ENCODE measurements at regions not wholly inside any gene's neighbourhood (a gene's known extent, or its start where the extent isn't known, plus 50 kb on each side); places are given as distances from the start of the nearest gene placed in this dataset.
"Not testable (repeated sequence)": the region's sequence is repeated elsewhere in the genome, so short reads cannot be mapped to it uniquely, and the experiment has no call there.

DNA sequence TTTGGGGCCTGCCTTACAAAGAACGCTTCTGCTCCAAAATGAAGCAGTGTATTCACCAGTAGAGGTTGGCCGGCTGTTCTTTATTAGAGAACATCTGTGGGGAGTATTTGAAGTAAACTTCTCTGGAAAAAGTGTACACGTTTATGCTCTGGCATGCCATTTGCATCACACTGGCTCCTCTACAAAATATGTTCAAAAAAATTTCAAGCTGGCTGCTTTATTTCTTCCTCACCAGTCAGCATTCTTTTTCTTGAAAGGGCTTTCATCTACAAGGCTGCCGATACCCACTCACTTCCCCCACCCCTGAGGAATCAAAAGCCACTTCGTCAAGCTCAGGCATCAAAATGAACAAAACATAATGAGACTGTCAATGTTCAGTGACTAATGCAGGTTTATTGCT lies 294.1 kb downstream of the TFAP2B start:
- Histone ChIP-seq H3K4me1 (ENCODE audit: control insufficient read depth in 1 of 2, insufficient read depth in 2 of 2, low read length in 2 of 2) (no peaks in the 10 kb centered on the region), H3K36me3 (ENCODE audit: control insufficient read depth in 1 of 2, insufficient read depth in 2 of 2, low read length in 1 of 2) (no peaks in the 10 kb centered on the region), H3K4me3 (ENCODE audit: low read length in 2 of 2) (no peak overlapping the region), H3K27ac (ENCODE audit: low read depth in 1 of 2, low read length in 2 of 2) (no peak overlapping the region), H3K9me3 (ENCODE audit: control insufficient read depth, low read length) (no peaks in the 10 kb centered on the region), H3K27me3 (ENCODE audit: control insufficient read depth in 1 of 2, insufficient read depth in 2 of 2, low read length in 1 of 2) (no peaks in the 10 kb centered on the region)
- no peak for DNase-seq
- WGBS, 2 donors = 54 to 59% methylated on average over 5 of the region's 5 CpGs
- intact Hi-C loops (cut with DNase I) = no loop called here
- ATAC-seq (ENCODE audit: low FRiP score) = no peak

DNA sequence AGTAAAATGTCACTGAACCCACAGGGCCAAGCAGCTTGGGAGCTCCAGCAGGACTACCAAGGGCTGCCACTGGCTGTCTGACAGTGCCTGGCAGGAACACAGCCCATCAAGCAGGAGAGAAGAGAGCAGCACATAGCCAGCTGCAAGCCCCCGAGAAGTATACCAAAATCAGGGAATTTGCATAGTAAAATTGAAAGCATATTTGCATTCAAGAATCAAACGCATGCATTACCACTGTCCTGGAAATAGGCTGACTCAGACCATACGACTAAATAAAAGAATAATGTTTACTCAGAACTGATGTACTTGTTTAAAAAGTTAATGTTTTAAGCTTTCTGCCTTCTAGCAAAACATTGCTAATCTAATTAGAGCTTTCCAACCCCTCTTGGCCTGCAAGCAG lies 298.1 kb downstream of the TFAP2B start:
- no peak for DNase-seq
- H3K27me3 ChIP-seq (ENCODE audit: control insufficient read depth in 1 of 2, insufficient read depth in 2 of 2, low read length in 1 of 2) = no peaks in the 10 kb centered on the region
- no peaks in the 10 kb centered on the region for H3K9me3 ChIP-seq (ENCODE audit: control insufficient read depth, low read length)
- no peaks in the 10 kb centered on the region for H3K36me3 ChIP-seq (ENCODE audit: control insufficient read depth in 1 of 2, insufficient read depth in 2 of 2, low read length in 1 of 2)
- intact Hi-C loops (cut with DNase I) = no loop called here
- H3K27ac ChIP-seq (ENCODE audit: low read depth in 1 of 2, low read length in 2 of 2) = no peak overlapping the region
- H3K4me3 ChIP-seq (ENCODE audit: low read length in 2 of 2) = no peak overlapping the region
- H3K4me1 ChIP-seq (ENCODE audit: control insufficient read depth in 1 of 2, insufficient read depth in 2 of 2, low read length in 2 of 2) = no peaks in the 10 kb centered on the region
- no peak for ATAC-seq (ENCODE audit: low FRiP score)
- 54 to 58% methylated on average over 3 of the region's 3 CpGs for WGBS, 2 donors

DNA sequence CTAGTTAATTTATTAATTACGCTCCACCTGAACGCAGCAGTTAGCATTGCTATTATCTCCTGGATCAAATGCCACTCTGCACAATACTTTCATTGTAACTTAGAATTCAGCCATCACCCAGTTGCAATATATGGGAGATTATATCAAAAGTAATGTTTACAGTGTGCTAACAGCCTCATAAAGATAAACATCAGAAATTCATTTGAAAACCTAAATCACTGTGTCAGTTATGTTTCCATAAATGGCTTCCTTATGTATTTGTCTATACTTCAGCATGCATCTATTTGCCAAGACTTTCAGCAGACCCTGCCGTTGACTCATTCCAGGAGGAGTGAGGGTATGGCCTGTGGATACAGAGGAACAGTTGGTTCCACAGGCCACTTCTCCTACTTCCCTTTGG lies 300.1 kb downstream of the TFAP2B start:
- H3K27ac ChIP-seq (ENCODE audit: low read depth in 1 of 2, low read length in 2 of 2) = no peak overlapping the region
- H3K9me3 ChIP-seq (ENCODE audit: control insufficient read depth, low read length) = no peaks in the 10 kb centered on the region
- H3K36me3 ChIP-seq (ENCODE audit: control insufficient read depth in 1 of 2, insufficient read depth in 2 of 2, low read length in 1 of 2) = no peaks in the 10 kb centered on the region
- intact Hi-C loops (cut with DNase I) = no loop called here
- 63 to 70% methylated on average over 3 of the region's 3 CpGs for WGBS, 2 donors
- no peaks in the 10 kb centered on the region for H3K27me3 ChIP-seq (ENCODE audit: control insufficient read depth in 1 of 2, insufficient read depth in 2 of 2, low read length in 1 of 2)
- no peak overlapping the region for H3K4me3 ChIP-seq (ENCODE audit: low read length in 2 of 2)
- H3K4me1 ChIP-seq (ENCODE audit: control insufficient read depth in 1 of 2, insufficient read depth in 2 of 2, low read length in 2 of 2) = no peaks in the 10 kb centered on the region
- DNase-seq (no peak), ATAC-seq (ENCODE audit: low FRiP score) (no peak)

DNA sequence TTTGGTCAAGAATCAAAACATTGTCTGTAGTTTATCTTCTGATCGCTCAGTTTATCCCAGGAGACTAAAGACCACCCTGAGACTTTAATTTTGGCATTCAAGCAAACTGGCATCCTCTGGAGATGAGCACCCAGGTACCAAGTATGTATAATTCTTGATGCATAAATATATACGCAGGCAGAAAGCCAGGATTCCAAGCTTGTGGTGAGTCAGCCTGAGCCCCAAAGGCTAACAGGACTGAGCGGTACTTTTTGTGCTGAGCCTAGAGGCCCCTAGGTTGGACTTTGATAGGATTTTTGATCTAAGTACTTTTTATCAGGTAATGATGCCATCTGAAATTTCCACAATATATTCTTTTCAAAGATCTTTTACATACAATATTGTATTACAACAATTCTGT lies 301.3 kb downstream of the TFAP2B start:
- DNase-seq (no peak), ATAC-seq (ENCODE audit: low FRiP score) (no peak)
- no peaks in the 10 kb centered on the region for H3K4me1 ChIP-seq (ENCODE audit: control insufficient read depth in 1 of 2, insufficient read depth in 2 of 2, low read length in 2 of 2)
- WGBS, 2 donors = 64 to 72% methylated on average over 3 of the region's 3 CpGs
- intact Hi-C loops (cut with DNase I) = no loop called here
- no peak overlapping the region for H3K4me3 ChIP-seq (ENCODE audit: low read length in 2 of 2)
- H3K27me3 ChIP-seq (ENCODE audit: control insufficient read depth in 1 of 2, insufficient read depth in 2 of 2, low read length in 1 of 2) = no peaks in the 10 kb centered on the region
- H3K9me3 ChIP-seq (ENCODE audit: control insufficient read depth, low read length) = no peaks in the 10 kb centered on the region
- no peaks in the 10 kb centered on the region for H3K36me3 ChIP-seq (ENCODE audit: control insufficient read depth in 1 of 2, insufficient read depth in 2 of 2, low read length in 1 of 2)
- H3K27ac ChIP-seq (ENCODE audit: low read depth in 1 of 2, low read length in 2 of 2) = no peak overlapping the region

DNA sequence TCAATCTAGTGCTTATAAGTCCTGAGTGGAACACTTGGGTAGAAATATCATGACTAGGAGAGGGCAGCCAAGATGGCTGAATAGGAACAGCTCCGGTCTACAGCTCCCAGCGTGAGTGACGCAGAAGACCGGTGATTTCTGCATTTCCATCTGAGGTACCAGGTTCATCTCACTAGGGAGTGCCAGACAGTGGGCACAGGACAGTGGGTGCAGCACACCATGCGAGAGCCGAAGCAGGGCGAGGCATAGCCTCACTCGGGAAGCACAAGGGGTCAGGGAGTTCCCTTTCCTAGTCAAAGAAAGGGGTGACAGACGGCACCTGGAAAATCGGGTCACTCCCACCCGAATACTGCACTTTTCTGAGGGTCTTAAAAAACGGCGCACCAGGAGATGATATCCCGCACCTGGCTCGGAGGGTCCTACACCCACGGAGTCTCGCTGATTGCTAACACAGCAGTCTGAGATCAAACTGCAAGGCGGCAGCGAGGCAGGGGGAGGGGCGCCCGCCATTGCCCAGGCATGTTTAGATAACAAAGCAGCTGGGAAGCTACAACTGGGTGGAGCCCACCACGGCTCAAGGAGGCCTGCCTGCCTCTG lies 302.8 kb downstream of the TFAP2B start:
- H3K9me3 ChIP-seq (ENCODE audit: control insufficient read depth, low read length); H3K36me3 ChIP-seq (ENCODE audit: control insufficient read depth in 1 of 2, insufficient read depth in 2 of 2, low read length in 1 of 2); DNase-seq; intact Hi-C loops (cut with DNase I); H3K27me3 ChIP-seq (ENCODE audit: control insufficient read depth in 1 of 2, insufficient read depth in 2 of 2, low read length in 1 of 2); ATAC-seq (ENCODE audit: low FRiP score); H3K4me1 ChIP-seq (ENCODE audit: control insufficient read depth in 1 of 2, insufficient read depth in 2 of 2, low read length in 2 of 2); H3K4me3 ChIP-seq (ENCODE audit: low read length in 2 of 2); H3K27ac ChIP-seq (ENCODE audit: low read depth in 1 of 2, low read length in 2 of 2): not testable (repeated sequence)
- WGBS, 2 donors = 90 to 91% methylated on average over 22 of the region's 22 CpGs

DNA sequence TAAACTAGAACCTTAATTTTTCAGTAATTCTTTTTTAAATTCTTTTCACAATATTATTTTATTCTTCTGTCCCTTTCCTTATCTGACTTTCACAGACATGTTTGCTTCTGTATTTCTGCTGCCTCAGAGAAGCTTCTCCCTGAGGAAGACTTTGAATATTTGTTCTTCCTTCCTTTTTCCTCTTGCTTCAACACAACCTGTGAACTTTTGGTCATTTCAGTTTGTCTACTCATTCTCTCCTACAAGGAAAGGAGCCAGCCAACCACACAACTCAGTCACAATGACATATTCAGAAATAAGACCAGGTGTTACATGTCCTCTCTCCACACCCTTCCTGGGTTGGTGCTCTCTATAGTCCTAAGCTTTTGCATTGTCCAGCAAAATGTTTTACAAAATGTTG lies 310.4 kb downstream of the TFAP2B start:
- no peak overlapping the region for H3K27ac ChIP-seq (ENCODE audit: low read depth in 1 of 2, low read length in 2 of 2)
- ATAC-seq (ENCODE audit: low FRiP score) (no peak), DNase-seq (no peak)
- no peaks in the 10 kb centered on the region for H3K27me3 ChIP-seq (ENCODE audit: control insufficient read depth in 1 of 2, insufficient read depth in 2 of 2, low read length in 1 of 2)
- H3K9me3 ChIP-seq (ENCODE audit: control insufficient read depth, low read length) = no peaks in the 10 kb centered on the region
- H3K36me3 ChIP-seq (ENCODE audit: control insufficient read depth in 1 of 2, insufficient read depth in 2 of 2, low read length in 1 of 2) = no peaks in the 10 kb centered on the region
- intact Hi-C loops (cut with DNase I) = no loop called here
- no peaks in the 10 kb centered on the region for H3K4me1 ChIP-seq (ENCODE audit: control insufficient read depth in 1 of 2, insufficient read depth in 2 of 2, low read length in 2 of 2)
- H3K4me3 ChIP-seq (ENCODE audit: low read length in 2 of 2) = no peak overlapping the region

DNA sequence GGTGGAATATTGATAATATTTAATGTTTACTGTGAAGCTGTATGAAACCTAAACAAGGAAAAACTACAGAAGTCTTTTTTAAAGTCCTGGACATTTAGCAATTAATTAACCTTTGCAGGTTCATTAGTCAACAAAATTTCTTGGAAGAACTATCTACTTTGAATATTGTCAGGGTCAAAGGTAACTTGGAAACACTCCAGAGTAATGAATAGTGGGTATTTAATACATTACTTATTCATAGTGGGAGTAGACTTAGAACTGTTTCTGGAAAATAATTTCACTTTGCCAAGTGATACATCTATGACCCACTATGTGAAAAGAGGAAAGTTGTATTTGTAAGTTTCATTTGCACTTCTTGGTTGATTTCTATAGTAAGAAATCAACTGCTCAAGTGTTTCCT lies 319.1 kb downstream of the TFAP2B start:
- Histone ChIP-seq H3K9me3 (ENCODE audit: control insufficient read depth, low read length) (peaks cover 1% of the 10 kb centered on the region), H3K27me3 (ENCODE audit: control insufficient read depth in 1 of 2, insufficient read depth in 2 of 2, low read length in 1 of 2) (no peaks in the 10 kb centered on the region), H3K4me3 (ENCODE audit: low read length in 2 of 2) (no peak overlapping the region), H3K27ac (ENCODE audit: low read depth in 1 of 2, low read length in 2 of 2) (no peak overlapping the region), H3K36me3 (ENCODE audit: control insufficient read depth in 1 of 2, insufficient read depth in 2 of 2, low read length in 1 of 2) (no peaks in the 10 kb centered on the region), H3K4me1 (ENCODE audit: control insufficient read depth in 1 of 2, insufficient read depth in 2 of 2, low read length in 2 of 2) (no peaks in the 10 kb centered on the region)
- DNase-seq (no peak), ATAC-seq (ENCODE audit: low FRiP score) (no peak)
- intact Hi-C loops (cut with DNase I) = no loop called here

DNA sequence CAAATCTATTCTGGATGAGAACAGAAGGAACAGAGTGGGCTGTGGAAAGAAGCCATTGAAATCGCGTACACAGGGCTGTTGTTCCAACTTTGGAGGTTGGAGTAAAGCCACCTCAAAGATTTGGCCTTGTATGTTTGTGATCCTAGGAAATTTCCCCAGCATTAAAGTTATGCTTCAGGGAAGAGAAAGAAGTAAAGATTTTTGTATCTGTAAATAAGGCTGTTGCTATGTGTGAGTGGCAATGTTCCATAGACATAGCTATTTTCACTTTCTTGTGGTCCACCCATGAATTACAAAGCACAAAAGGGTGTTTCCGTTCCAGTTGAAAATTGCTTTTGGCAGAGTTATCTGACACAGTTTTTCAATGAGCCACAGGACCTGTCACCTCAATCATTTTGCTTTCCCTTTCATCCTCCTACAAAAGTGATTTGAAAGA lies 321.3 kb downstream of the TFAP2B start:
- Histone ChIP-seq H3K4me3 (ENCODE audit: low read length in 2 of 2) (no peak overlapping the region), H3K27me3 (ENCODE audit: control insufficient read depth in 1 of 2, insufficient read depth in 2 of 2, low read length in 1 of 2) (no peaks in the 10 kb centered on the region), H3K27ac (ENCODE audit: low read depth in 1 of 2, low read length in 2 of 2) (no peak overlapping the region), H3K4me1 (ENCODE audit: control insufficient read depth in 1 of 2, insufficient read depth in 2 of 2, low read length in 2 of 2) (no peaks in the 10 kb centered on the region), H3K36me3 (ENCODE audit: control insufficient read depth in 1 of 2, insufficient read depth in 2 of 2, low read length in 1 of 2) (no peaks in the 10 kb centered on the region), H3K9me3 (ENCODE audit: control insufficient read depth, low read length) (peaks cover 1% of the 10 kb centered on the region)
- no peak for DNase-seq
- intact Hi-C loops (cut with DNase I) = no loop called here
- WGBS, 2 donors = 61 to 75% methylated on average over 3 of the region's 3 CpGs
- ATAC-seq (ENCODE audit: low FRiP score) = no peak

DNA sequence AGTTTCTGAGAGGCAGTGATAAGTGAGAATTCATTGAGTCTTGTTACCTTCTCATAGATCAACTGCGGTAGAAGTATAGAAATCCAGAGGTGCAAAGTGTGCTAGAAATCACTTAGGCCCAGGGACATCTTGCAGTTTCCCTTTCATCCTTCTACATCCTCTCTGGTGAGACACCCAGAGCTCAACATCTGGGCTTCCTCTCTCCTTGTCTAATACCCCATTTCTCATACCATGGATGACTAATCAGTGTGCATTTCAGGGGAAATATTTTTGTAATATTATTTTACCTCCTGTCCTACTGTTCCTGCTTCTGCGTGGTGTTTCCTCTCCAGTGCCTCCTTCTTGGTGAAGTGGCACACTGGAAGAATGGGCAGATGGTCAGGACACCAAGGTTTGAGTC lies 322.4 kb downstream of the TFAP2B start:
- H3K27ac ChIP-seq (ENCODE audit: low read depth in 1 of 2, low read length in 2 of 2) = no peak overlapping the region
- peaks cover 1% of the 10 kb centered on the region for H3K9me3 ChIP-seq (ENCODE audit: control insufficient read depth, low read length)
- no peak overlapping the region for H3K4me3 ChIP-seq (ENCODE audit: low read length in 2 of 2)
- intact Hi-C loops (cut with DNase I) = no loop called here
- no peaks in the 10 kb centered on the region for H3K27me3 ChIP-seq (ENCODE audit: control insufficient read depth in 1 of 2, insufficient read depth in 2 of 2, low read length in 1 of 2)
- DNase-seq = no peak
- no peaks in the 10 kb centered on the region for H3K36me3 ChIP-seq (ENCODE audit: control insufficient read depth in 1 of 2, insufficient read depth in 2 of 2, low read length in 1 of 2)
- 75 to 76% methylated on average over 2 of the region's 2 CpGs for WGBS, 2 donors
- no peak for ATAC-seq (ENCODE audit: low FRiP score)
- no peaks in the 10 kb centered on the region for H3K4me1 ChIP-seq (ENCODE audit: control insufficient read depth in 1 of 2, insufficient read depth in 2 of 2, low read length in 2 of 2)

Data from aorta (tissue), 5 donors.